Gastroesophageal sphincter (tissue), 4 donors: ENCODE measurements at regions not wholly inside any gene's neighbourhood (a gene's known extent, or its start where the extent isn't known, plus 50 kb on each side); places are given as distances from the start of the nearest gene placed in this dataset.

Source experiments
- ATAC-seq: fragments of 150-250 bp; one replicate; pipeline ENCODE4 v1.9.1; 2016; ENCODE audit warnings: mild to moderate bottlenecking, moderate library complexity
- H3K27ac ChIP-seq, 4 donors: fragments of 200-600 bp; sonication (generic) in 3 of 4; 1 replicate in 3 of 4; 2 replicates in 1 of 4; pipeline ENCODE4 v1.5.1; 2016 to 2019
- H3K27me3 ChIP-seq: fragments of 200-600 bp; sonication (generic); one replicate; pipeline ENCODE4 v1.5.1; 2019
- H3K36me3 ChIP-seq, 2 donors: fragments of 200-600 bp; sonication (generic); one replicate each; pipeline ENCODE4 v1.5.1; 2019; ENCODE audit warnings: control low read depth in 1 of 2
- H3K4me1 ChIP-seq, 3 donors: fragments of 200-600 bp; sonication (generic); 1 replicate in 2 of 3; 2 replicates in 1 of 3; pipeline ENCODE4 v1.5.1; 2016 to 2019; ENCODE audit warnings: control low read depth in 2 of 3
- H3K4me3 ChIP-seq, 2 donors: fragments of 200-600 bp; sonication (generic); one replicate each; pipeline ENCODE4 v1.5.1; 2019; ENCODE audit warnings: mild to moderate bottlenecking in 1 of 2, moderate library complexity in 1 of 2
- H3K9me3 ChIP-seq, 3 donors: fragments of 200-600 bp; sonication (generic); one replicate each; pipeline ENCODE4 v1.5.1; 2017 to 2019; ENCODE audit warnings: control low read depth in 2 of 3
- CTCF ChIP-seq, 4 experiments: fragments of 200-600 bp in 2 of 4; fragments of 450-650 bp in 2 of 4; sonication (generic) in 1 of 4; IDR thresholded peaks; one replicate each; pipeline ENCODE4 v1.5.1; 2017 to 2019; ENCODE audit warnings: antibody characterized with exemption in 4 of 4, mild to moderate bottlenecking in 2 of 4, moderate library complexity in 2 of 4
- EP300 ChIP-seq: sonication (generic); formaldehyde crosslinking; IDR thresholded peaks from one replicate; pipeline ENCODE4 v1.6.1; 2017; ENCODE audit warnings: antibody characterized with exemption, mild to moderate bottlenecking
- POLR2A ChIP-seq, 2 donors: fragments of 450-650 bp; IDR thresholded peaks; one replicate each; pipeline ENCODE4 v1.6.1; 2017; ENCODE audit warnings: antibody characterized with exemption in 2 of 2, mild to moderate bottlenecking in 2 of 2, moderate library complexity in 1 of 2
- POLR2AphosphoS5 ChIP-seq: sonication (generic); formaldehyde crosslinking; IDR thresholded peaks from one replicate; pipeline ENCODE4 v1.6.1; 2017; ENCODE audit warnings: antibody characterized with exemption
- WGBS, 2 donors: methylation state at CpG; one replicate each; pipeline ENCODE4 v1.1.5; 2018; ENCODE audit warnings: low coverage in 1 of 2; 5-methylcytosine and 5-hydroxymethylcytosine counted together

DNA sequence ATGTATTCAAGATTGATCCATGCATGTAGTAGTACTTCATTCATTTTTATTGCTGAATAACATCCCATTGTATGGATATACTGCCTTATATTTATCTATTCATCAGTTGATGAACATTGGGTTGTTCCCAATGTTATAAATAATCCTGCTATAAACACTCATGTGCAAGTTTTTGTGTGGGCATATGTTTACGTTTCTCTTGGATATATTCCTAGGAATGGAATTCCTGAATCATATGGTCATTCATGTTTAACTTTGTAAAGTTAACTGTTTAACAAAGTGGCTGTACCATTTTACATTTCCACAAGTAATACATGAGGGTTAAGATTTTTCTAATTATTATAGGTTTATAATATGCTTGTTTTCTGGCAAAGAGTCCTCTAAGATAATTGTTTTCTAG lies 1568.2 kb upstream of the SEL1L start:
- TF ChIP-seq CTCF (IDR thresholded peaks at IDR 0.05) (no peak), EP300 (no peak), POLR2AphosphoS5 (no peak), POLR2A (IDR thresholded peaks at IDR 0.05) (no peak)
- WGBS, 2 donors, result 32 to 33% methylated on average over 1 of the region's 1 CpG
- ATAC-seq, result no peak

DNA sequence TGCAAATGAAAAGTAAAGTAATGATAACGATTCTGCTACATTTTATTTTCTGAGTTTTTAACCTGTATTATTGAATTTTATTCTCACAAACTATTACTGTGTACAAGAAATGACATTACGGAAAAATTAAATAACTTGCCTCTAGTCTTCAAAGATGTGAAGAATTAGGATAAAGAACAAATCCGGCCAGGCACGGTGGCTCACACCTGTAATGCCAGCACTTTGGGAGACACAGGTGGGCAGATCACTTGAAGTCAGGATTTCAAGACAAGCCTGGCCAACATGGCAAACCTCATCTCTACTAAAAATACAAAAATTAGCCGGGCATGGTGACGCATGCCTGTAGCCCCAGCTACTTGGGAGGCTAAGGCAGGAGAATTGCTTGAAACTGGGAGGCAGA lies 1584.4 kb upstream of the SEL1L start:
- WGBS, 2 donors, result 84 to 94% methylated on average over 5 to 6 of the region's 6 CpGs
- no peak for ATAC-seq
- TF ChIP-seq CTCF (IDR thresholded peaks at IDR 0.05) (no peak), EP300 (no peak), POLR2A (IDR thresholded peaks at IDR 0.05) (no peak), POLR2AphosphoS5 (no peak)
- no peaks in the 10 kb centered on the region for H3K27me3 ChIP-seq
- no peak overlapping the region for H3K27ac ChIP-seq
- H3K36me3 ChIP-seq, result no peaks in the 10 kb centered on the region
- no peaks in the 10 kb centered on the region for H3K9me3 ChIP-seq
- no peaks in the 10 kb centered on the region for H3K4me1 ChIP-seq
- H3K4me3 ChIP-seq, result no peak overlapping the region

More for the DNA sequence above, 1568.2 kb upstream of the SEL1L start:
- Histone ChIP-seq H3K9me3 (no peaks in the 10 kb centered on the region), H3K27ac (no peak overlapping the region), H3K4me1 (no peaks in the 10 kb centered on the region), H3K4me3 (no peak overlapping the region), H3K36me3 (no peaks in the 10 kb centered on the region), H3K27me3 (no peaks in the 10 kb centered on the region)

GRCh38 chr14:83120187-83120586 lies 1586.5 kb upstream of the SEL1L start:
- no peaks in the 10 kb centered on the region for H3K4me1 ChIP-seq
- no peaks in the 10 kb centered on the region for H3K27me3 ChIP-seq
- H3K27ac ChIP-seq, result no peak overlapping the region
- TF ChIP-seq POLR2A (IDR thresholded peaks at IDR 0.05) (no peak), CTCF (IDR thresholded peaks at IDR 0.05) (no peak), POLR2AphosphoS5 (no peak), EP300 (no peak)
- no peak for ATAC-seq
- H3K9me3 ChIP-seq, result no peaks in the 10 kb centered on the region
- no peak overlapping the region for H3K4me3 ChIP-seq
- WGBS, 2 donors, result 85 to 90% methylated on average over 2 of the region's 2 CpGs
- H3K36me3 ChIP-seq, result no peaks in the 10 kb centered on the region

GRCh38 chr14:83126076-83126475 lies 1592.4 kb upstream of the SEL1L start:
- 70 to 71% methylated on average over 3 to 4 of the region's 4 CpGs for WGBS, 2 donors
- Histone ChIP-seq H3K27ac (no peak overlapping the region), H3K36me3 (no peaks in the 10 kb centered on the region), H3K9me3 (no peaks in the 10 kb centered on the region), H3K4me3 (no peak overlapping the region), H3K4me1 (no peaks in the 10 kb centered on the region), H3K27me3 (no peaks in the 10 kb centered on the region)
- ATAC-seq, result no peak
- no peak for TF ChIP-seq CTCF (IDR thresholded peaks at IDR 0.05)
- TF ChIP-seq EP300, result no peak
- no peak for TF ChIP-seq POLR2AphosphoS5
- TF ChIP-seq POLR2A (IDR thresholded peaks at IDR 0.05), result no peak

- Histone ChIP-seq H3K4me3 (no peak overlapping the region), H3K27ac (no peak overlapping the region), H3K4me1 (no peaks in the 10 kb centered on the region), H3K9me3 (no peaks in the 10 kb centered on the region), H3K36me3 (no peaks in the 10 kb centered on the region), H3K27me3 (no peaks in the 10 kb centered on the region)
- 77 to 84% methylated on average over 4 of the region's 4 CpGs for WGBS, 2 donors
- TF ChIP-seq POLR2A (IDR thresholded peaks at IDR 0.05) (no peak), POLR2AphosphoS5 (no peak), CTCF (IDR thresholded peaks at IDR 0.05) (no peak), EP300 (no peak)
- ATAC-seq, result no peak
Measured at GRCh38 chr14:83128783-83129182, 1595.1 kb upstream of the SEL1L start.
